ENCODE measurements at regions not wholly inside any gene's neighbourhood (a gene's known extent, or its start where the extent isn't known, plus 50 kb on each side); places are given as distances from the start of the nearest gene placed in this dataset.

DNA sequence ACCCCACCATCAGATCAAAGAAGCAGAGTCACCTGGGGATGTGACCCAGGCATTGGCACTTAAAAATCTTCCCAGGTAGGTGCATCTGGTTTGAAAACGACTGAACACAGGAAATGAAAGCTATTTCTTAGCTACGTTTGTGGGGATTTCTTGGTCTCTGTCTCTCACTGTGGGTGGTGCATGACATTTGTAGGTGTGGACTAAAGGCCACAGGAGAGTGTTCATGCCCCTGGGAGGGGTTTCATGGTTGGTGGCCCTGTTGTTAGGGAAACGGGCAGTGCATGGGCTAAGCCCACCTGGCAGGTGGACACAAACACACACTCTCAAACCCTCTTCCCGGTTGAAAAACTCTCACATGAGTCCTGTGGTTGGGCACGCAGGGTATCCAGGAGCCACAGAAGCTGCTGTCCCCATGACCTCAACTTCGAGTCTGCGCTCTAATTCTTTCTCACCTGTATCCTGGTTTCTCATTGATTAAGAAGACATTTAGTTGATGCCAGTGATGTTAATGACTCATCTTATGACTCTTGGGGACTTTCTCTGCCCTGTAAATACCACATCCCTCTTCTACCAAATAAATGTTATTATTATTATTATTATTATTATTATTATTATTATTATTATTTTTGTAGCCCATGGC lies 119.4 kb downstream of the MRPS6 start:
- in situ Hi-C loops (cut with MboI; ENCODE audit: low sequenced_read_pairs) = no loop called here

DNA sequence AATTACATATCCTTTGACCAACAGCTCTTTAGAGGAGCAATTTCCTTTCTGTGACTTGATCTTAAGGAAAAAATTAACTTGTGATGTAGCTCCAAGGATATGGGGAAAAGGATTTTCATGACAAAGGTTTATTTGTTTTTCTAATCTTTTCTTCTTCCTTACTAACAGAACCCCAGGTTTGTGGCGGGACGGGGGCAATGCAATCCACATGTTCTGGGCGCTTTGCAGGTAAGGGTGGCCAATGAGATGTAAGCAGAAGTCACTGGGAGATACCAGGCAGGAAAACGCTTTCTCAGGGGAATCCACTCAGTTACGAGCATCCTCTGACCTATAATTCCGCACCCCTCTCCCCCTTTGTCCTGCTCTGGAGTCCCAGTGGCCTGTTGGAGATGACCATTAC lies 122.0 kb downstream of the MRPS6 start:
- in situ Hi-C loops (cut with MboI; ENCODE audit: low sequenced_read_pairs) = no loop called here

DNA sequence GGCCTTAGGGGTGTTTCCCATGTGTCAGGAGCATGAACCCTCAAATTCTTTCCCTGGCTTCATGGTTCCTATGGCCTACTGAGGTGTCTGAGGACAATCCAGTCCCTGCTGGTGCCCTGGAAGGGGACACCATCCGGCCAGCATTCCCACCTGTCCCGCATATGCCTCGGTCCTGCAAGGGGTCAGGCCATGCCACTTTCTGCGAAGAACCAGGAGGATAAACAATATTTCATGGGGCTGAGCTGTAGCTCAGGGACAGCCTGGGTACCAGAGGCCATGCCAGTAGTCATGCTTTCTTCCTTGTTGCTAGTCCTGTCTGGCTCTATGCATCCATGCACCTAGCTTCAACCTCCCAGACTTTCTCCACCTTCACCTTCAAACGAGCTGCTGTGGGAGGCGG lies 123.6 kb downstream of the MRPS6 start:
- in situ Hi-C loops (cut with MboI; ENCODE audit: low sequenced_read_pairs) = no loop called here

DNA sequence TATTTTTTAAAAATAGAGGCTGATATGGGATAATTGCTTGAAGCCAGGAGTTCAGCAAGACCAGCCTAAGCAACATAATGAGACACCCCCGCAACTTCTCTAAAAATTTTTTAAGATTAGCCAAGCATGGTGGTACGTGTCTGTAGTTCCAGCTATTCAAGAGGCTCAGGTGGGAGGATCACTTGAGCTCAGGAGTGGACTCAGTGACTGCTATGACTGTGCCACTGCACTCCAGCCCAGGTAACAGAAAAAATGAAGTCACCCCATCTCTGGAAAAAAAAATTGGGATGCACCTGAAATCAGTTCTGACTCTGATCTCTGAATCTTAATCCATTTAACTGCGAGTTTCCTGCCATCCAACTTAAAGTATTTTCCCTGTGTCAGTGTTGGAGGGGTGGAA lies 124.2 kb downstream of the MRPS6 start:
- in situ Hi-C loops (cut with MboI; ENCODE audit: low sequenced_read_pairs) = no loop called here

DNA sequence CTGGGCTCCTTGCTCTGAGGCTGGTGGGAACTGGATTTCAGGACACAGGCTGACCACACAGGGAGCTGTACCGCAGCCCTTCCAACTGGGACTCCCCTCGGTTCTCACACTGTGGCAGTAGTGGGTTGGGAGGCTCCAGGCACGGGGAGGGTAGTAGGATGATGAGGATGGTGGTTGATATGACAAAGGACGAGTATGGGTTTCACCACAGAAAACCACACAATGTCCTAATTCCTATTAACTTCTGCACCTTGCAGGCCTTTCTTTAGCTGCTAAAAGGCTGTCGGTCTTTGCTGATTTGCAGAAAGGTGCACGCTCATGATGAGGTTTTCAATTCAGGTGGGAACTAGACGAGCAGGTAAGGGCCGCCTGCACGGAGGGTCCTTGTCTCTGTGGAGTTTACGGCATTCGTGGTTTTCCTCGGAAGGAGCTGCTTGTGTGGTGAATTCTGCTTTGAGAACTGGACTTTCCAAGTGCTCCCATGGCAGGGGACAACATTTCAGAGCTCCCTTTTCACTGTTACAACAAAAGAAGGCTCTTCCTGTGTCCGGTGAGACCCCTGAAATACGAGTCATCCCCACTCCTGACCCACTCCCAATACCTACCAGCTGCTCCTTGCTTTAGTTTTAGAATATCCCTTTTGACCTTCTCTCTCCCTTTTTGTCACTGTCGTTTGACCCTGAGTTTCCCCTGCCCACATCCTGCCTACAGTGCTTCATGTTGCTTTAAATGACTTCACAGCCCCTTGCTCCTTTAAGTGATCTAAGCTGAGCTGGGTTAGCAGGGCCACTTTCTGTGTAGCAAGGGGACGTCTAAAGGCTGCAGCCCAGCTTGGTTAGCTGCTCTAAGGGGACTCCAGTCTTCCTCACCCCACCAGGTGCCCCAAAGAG lies 125.1 kb downstream of the MRPS6 start:
- in situ Hi-C loops (cut with MboI; ENCODE audit: low sequenced_read_pairs) = no loop called here

DNA sequence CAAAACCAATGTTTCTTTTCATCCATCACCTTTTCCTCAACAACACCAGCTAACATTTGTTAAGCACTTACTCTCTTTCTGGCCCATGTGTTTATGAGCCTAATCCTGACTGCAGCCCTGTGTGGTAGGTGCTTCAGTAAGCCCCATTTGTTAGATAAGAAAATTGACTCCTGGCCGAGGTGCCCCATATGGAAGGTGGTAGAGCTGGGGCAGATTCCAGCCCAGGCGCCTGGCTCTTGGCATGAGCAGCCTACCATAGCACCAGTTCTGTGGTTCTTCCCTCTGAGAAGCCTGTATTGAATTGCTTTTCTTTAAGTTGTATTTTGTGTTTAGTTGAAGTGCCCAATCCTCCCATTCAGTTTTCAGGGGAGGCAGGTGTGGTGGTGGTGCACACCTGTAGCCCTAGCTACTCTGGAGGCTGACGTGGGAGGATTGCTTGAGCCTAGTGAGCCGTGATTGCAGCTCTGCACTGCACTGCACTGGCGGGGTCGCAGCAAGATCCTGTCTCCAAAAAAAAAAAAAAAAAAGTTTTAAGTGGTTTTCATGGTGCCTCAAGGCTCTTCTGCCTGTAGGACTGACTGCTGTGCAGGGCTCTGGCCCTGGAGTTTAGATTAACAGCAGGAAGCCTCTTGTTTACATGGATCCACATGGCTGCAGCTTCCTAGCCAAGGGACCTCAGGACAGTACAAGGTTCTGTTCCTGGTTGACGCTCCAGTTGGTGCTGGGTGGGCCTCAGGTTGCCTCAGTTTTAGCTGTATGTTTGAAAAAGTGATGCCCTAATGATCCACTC lies 125.9 kb downstream of the MRPS6 start:
- in situ Hi-C loops (cut with MboI; ENCODE audit: low sequenced_read_pairs) = no loop called here

DNA sequence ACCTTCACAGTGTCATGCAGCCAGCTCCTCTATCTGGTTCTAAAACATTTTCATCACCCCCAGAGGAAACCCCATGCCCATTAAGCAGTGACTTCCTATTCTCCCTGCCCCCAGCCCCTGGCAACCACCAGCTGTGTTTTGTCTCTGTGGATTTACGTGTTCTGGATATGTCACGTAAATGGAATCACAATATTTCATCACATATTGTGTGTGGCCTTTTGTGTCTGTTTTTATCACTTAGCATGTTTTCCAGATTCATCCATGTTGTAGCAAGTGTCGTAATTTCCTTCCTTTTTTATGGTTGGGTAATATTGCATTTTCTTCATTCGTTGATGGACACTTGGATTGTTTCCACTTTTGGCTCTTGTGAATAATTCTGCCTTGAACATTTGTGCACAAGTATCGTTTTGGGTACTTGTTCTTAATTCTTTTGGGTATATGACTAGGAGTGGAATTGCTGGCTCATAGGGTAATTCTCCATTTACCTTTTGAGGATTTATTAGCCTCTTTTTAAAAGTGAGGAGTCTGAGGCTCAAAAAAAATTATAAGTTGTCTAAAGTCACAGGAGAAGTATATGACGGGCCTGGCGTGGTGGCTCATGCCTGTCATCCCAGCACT lies 127.0 kb downstream of the MRPS6 start:
- in situ Hi-C loops (cut with MboI; ENCODE audit: low sequenced_read_pairs) = no loop called here

DNA sequence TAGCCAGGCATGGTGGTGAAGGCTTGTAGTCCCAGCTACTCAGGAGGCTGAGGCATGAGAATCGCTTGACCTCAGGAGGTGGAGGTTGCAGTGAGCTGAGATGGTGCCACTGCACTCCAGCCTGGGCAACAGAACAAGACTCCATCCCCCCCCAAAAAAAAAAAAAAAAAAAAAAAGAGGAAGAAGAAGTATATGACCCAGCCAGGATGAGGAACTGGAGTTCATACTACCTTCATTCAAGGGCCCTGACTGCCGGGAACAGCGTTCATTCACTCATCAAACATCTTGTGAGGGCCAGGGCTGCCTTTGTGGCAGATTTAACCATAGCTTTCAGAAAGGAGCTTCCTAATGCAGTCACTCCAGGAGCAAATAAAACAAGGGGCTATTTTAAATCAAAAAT lies 127.6 kb downstream of the MRPS6 start:
- in situ Hi-C loops (cut with MboI; ENCODE audit: low sequenced_read_pairs) = no loop called here

DNA sequence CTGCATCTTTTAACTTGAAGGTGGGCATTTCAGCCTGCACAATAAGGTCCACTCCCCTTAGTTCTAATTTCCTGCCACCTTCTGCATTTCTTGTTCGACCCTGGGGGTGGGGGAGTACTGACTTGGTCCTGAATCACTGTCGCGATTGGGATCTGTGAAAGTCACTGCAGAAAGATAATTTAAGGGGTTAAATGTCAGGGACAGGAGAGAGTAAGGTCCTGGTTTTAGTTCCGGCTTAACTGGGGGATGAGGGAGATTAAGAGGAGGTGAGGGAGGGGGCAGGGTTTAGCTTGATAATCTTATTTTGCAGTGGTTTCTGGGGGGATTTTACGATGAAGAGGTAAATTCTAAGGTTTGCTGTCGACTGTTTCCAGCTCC lies 128.1 kb downstream of the MRPS6 start:
- in situ Hi-C loops (cut with MboI; ENCODE audit: low sequenced_read_pairs) = no loop called here

DNA sequence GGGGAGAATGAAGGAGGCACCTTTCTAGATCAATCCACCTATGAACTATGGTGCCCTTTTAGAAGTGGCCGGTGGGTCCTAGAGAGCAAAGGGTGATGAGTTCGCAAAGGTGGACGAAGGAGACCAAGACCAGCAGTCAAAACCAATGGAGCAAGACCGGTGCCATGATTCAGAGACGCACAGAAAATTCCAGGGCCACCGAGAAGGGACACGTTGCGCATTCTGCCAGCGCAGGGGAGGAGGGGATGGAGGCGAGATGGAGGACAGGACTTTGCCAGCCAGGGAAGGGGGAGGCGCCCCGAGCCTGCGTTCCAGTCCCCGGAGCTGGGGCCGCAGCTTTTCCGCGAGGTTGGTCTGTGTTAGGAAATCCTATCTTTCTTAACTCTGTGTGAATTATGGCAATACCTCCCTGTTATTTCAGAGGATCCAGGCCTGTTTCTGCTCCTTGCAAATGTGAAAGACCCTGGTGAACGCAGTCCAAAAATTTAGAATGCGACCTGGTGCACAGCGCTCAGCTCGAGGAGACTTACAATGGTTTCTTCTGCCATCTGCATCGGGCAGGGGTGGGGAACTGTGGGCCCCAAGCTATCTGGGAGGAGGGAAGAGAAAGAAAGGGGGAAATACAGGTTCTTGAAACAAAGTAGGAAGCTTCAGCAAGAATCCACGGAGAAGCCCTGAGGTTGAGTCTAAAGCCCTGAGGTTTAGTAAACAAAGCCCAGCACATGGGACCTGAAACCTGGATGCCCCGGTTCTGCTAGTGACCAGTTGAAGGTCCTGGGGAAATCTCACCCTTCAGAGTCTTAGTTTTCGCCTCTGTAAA lies 129.4 kb downstream of the MRPS6 start:
- in situ Hi-C loops (cut with MboI; ENCODE audit: low sequenced_read_pairs) = no loop called here

DNA sequence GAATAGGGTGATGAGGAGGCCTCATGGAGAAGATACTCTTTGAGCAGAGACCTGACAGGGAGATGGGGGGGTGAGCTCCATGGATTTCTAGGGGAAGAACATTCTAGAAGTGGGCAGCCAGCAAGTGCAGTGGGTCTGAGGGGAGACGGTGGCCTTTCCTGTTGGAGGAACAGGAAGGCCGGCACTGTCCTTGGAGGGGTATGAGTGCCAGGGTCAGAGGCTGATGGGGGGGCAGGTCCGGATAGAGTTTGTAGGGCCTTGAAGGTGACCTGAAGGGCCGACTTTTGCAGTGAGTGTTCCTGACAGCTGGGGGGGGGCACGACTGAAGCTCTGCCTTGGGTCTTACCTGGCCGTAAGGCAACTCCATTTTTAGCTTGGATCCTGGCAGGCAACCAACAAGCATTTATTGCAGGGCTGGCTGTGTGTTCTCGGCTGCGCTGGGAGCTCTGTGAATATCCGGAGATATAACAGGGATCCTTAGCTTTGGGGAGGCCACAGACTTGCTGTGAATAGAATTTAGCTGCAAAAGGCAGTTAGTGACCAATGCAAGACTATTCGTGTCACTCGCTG lies 130.6 kb downstream of the MRPS6 start:
- in situ Hi-C loops (cut with MboI; ENCODE audit: low sequenced_read_pairs) = no loop called here

DNA sequence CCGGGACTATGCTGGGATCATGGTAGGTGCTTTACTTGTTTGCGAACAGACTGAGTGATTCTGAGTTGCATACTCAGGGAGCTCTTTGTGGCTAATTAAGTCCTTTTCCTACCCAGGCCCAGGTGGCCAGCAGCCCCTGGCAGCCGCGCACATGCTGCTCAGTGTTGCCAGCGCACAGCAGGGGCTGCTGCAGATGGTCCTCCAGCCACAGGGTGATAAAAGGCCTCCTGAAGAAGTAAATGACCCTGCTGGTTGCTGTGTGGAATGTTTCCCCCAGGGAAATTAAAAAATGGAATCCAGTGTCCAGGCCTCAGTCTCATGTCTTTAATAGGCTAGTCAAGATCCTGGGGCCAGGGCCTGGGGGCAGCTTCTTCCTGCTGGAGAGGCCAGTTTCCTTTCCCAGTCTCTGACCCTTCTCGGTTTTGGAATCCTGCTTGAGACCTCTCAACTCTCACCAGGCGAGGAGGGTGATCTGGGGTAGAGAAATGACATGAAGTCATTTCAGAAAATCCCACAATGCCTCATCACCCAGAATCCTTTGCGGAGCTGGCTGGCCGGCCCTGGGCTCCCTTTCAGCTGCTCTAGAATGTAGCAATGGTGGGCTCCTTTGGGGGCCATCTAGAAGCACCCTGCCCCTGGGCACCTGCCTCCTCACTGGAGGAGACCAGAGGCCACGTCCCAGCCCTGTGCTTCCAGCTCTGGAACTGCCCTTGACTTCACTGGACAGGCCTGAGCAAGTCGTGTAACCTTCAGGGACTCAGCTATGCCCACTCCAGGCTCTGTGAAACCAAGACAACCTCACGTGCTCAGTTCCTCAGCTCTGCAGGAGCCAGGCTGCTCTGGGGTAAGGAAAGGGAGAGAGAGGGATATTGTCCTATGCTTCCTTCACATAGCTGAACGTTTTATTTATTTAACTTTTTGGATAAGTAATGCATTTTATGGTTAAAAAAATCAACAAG lies 131.4 kb downstream of the MRPS6 start:
- in situ Hi-C loops (cut with MboI; ENCODE audit: low sequenced_read_pairs) = no loop called here

DNA sequence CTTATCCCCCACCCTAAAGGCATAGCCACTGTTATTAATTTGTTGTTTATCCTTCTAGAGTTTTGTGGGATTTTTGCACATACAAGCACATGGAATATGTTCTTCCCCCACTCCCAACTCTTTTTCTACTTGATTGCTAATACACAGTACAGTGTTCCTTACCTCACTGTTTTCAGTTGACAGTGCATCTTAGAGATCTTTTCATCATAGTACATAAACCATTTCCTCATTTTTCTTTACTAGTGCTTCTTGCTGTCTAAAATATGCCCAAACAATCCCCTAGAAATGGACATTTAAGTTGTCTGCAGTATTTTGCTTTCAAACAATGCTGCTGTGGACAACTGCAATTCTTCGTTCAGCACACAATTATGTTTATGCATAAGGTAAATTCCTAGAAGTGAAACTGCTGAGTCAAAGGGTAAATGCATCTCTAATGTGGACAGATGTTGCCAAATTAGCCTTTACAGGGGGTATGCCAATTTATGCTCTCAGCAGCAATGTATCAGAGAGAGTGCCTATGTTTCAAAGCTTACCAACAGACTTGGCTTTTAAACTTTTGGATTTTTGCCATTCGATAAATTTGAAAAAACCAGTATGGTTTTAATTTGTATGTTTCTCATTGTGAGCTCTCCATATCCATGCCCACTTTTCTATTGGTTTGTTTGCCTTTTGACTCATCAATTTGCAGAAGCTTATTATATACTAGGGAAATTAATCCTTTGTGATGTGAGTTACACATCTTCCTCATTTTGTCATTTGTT lies 132.6 kb downstream of the MRPS6 start:
- in situ Hi-C loops (cut with MboI; ENCODE audit: low sequenced_read_pairs) = no loop called here

DNA sequence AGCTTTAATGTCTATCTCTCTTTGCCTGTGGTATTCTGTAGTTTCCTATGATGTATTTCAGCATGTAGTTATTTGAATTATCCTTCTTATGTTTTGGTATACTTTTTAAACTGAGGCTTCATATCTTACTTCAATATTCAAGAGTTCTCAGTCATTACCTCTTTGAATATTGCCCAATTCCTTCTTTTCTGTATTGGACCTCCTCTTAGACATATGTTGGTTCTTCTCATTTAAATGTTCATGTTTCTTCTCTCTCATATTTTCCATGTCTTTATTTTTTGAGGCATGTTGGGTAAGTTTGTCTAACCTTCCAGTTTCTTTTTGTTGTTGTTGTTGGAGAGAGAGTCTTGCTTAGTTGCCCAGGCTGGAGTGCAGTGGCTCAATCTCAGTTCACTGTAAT lies 140.6 kb downstream of the MRPS6 start:
- in situ Hi-C loops (cut with MboI; ENCODE audit: low sequenced_read_pairs) = no loop called here

DNA sequence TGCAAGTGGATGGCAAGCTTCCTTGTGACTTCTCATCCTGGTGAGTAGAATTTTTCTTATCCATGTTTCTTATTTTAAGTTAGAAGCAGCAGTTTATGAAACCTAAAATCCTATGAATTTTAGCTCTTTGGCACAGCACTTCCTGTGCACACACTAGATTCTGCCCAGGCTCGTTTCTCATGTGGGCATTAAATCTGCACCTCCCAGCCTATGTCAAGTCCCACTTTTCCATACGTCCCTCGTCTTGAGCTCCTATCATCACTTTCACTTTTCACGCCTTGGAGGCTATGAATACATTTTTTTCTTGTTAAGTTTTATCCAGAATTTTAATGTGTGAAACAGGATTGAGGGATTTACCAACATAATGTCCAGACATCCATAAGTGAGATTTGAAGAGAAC lies 142.1 kb downstream of the MRPS6 start:
- in situ Hi-C loops (cut with MboI; ENCODE audit: low sequenced_read_pairs) = no loop called here

DNA sequence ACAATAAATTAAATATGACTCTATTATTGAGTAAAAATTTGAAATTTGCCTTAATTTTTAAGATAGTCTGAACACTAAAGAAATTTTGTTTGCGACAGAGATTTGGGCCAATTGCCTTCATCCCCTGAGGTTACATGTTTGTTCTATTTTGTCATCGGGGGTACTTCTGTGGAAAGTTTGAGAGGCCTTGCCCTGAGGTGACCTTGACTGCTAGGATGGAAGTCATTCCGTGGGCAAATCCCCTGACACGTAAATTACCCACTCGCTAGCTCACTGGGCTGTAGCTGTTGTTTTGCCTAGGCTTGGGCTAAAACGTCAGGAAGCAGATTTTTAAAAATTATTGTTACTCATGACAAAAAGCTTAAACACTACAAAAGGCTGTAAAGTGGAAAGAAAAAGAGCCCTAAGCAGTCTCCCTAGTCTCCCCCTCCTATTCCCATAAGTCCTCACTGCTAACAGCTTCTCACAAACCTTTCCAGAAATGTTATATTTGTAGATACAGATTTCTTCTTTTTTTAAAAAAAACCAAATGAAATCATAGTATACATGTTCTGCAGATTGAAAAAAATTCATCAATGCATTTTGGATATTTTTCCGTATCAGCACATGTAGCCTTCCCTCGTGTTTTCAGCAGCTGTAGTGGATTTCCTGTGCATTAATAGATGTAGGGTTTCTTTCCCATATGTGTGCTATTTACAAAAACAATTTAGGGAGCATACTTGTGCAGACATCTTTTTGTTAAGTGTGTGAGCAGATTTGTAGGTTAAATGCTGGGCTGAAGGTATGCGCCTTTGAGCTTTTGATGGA lies 142.7 kb downstream of the MRPS6 start:
- in situ Hi-C loops (cut with MboI; ENCODE audit: low sequenced_read_pairs) = no loop called here

DNA sequence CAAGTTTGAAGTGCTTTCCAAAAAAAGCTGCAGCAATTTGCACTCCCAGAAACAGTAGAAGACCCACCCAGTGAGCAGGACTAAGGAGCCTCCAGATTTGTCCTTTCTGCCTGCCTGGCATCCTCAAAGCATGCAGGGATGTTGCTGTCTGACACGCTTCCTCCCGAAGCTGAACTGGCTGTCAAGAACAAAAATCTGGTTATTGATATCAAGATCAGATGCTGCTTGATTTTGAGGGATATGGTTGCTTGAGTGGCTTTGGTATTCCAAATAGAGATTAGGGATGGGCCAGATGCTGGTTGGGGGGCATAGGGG lies 143.3 kb downstream of the MRPS6 start:
- in situ Hi-C loops (cut with MboI; ENCODE audit: low sequenced_read_pairs) = no loop called here

DNA sequence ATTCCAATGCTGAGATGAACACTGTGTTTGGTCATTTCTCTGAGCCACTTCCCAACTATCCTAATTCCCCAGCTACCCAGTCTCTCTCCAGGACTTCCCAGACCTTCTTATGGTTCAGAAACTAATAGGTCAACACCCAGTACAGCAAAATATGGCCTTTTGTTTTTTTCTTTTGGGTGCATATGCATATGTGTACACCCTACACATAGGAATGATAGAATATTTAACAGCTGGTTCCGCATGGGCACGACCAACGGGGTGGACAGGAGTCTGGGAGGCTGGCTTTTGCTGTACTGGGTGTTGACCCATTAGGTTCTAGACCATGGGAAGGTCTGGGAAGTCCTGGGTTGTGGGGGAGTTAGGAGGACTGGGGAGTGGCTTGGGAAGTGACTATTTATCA lies 143.9 kb downstream of the MRPS6 start:
- in situ Hi-C loops (cut with MboI; ENCODE audit: low sequenced_read_pairs) = no loop called here

All from HL-60/S4 treated with phorbol 12-myristate 13-acetate at 8.2 ng/mL for 4 days and 3 days (cell line).